ENCODE measurements at regions not wholly inside any gene's neighbourhood (a gene's known extent, or its start where the extent isn't known, plus 50 kb on each side); places are given as distances from the start of the nearest gene placed in this dataset.

- DNase-seq (ENCODE audit: low spot score) = no peak
Observed at GRCh38 chr2:81940266-81940955, 1635.9 kb upstream of the LRRTM1 start.

GRCh38 chr2:81937944-81938343 is 1633.4 kb upstream of the LRRTM1 start:
- DNase-seq (ENCODE audit: low spot score) = no peak

- no peak for DNase-seq (ENCODE audit: low spot score)
Observed at GRCh38 chr2:81903534-81903933, 1599.0 kb upstream of the LRRTM1 start.

- DNase-seq (ENCODE audit: low spot score) = no peak
Observed at GRCh38 chr2:81901017-81901416, 1596.5 kb upstream of the LRRTM1 start.

- DNase-seq (ENCODE audit: low spot score) = no peak
Observed at GRCh38 chr2:81895620-81896250, 1591.2 kb upstream of the LRRTM1 start.

- DNase-seq (ENCODE audit: low spot score) = peak; percentile 3
Observed at GRCh38 chr2:81894451-81894990, 1590.0 kb upstream of the LRRTM1 start.

- DNase-seq (ENCODE audit: low spot score) = no peak
Observed at GRCh38 chr2:81876624-81877023, 1572.1 kb upstream of the LRRTM1 start.

- no peak for DNase-seq (ENCODE audit: low spot score)
Observed at GRCh38 chr2:81872006-81872405, 1567.5 kb upstream of the LRRTM1 start.

- no peak for DNase-seq (ENCODE audit: low spot score)
Observed at GRCh38 chr2:81870119-81870518, 1565.6 kb upstream of the LRRTM1 start.

- no peak for DNase-seq (ENCODE audit: low spot score)
Observed at GRCh38 chr2:81858998-81859397, 1554.4 kb upstream of the LRRTM1 start.

GRCh38 chr2:81853341-81853740 is 1548.8 kb upstream of the LRRTM1 start:
- DNase-seq (ENCODE audit: low spot score) = no peak

GRCh38 chr2:81852651-81853050 is 1548.1 kb upstream of the LRRTM1 start:
- DNase-seq (ENCODE audit: low spot score) = no peak

GRCh38 chr2:81839780-81840179 is 1535.2 kb upstream of the LRRTM1 start:
- no peak for DNase-seq (ENCODE audit: low spot score)

- no peak for DNase-seq (ENCODE audit: low spot score)
Observed at GRCh38 chr2:81835321-81836000, 1530.9 kb upstream of the LRRTM1 start.

- DNase-seq (ENCODE audit: low spot score) = no peak
Observed at GRCh38 chr2:81786811-81787210, 1482.3 kb upstream of the LRRTM1 start.

GRCh38 chr2:81767187-81767912 is 1462.8 kb upstream of the LRRTM1 start:
- no peak for DNase-seq (ENCODE audit: low spot score)

- DNase-seq (ENCODE audit: low spot score) = no peak
Observed at GRCh38 chr2:81747481-81748070, 1443.0 kb upstream of the LRRTM1 start.

GRCh38 chr2:81739966-81740365 is 1435.4 kb upstream of the LRRTM1 start:
- DNase-seq (ENCODE audit: low spot score) = no peak

- no peak for DNase-seq (ENCODE audit: low spot score)
Observed at GRCh38 chr2:81734981-81735380, 1430.4 kb upstream of the LRRTM1 start.

GRCh38 chr2:81714817-81715216 is 1410.3 kb upstream of the LRRTM1 start:
- no peak for DNase-seq (ENCODE audit: low spot score)

- no peak for DNase-seq (ENCODE audit: low spot score)
Observed at GRCh38 chr2:81706856-81707255, 1402.3 kb upstream of the LRRTM1 start.

- DNase-seq (ENCODE audit: low spot score) = no peak
Observed at GRCh38 chr2:81703831-81704230, 1399.3 kb upstream of the LRRTM1 start.
